Left lung (tissue), 4 donors: ENCODE measurements at regions not wholly inside any gene's neighbourhood (a gene's known extent, or its start where the extent isn't known, plus 50 kb on each side); places are given as distances from the start of the nearest gene placed in this dataset.
"Not testable (repeated sequence)": the region's sequence is repeated elsewhere in the genome, so short reads cannot be mapped to it uniquely, and the experiment has no call there.

ENCODE experiments used
- ATAC-seq: fragments of 200-7000 bp; cut with Tn5 transposase; one replicate; pipeline ENCODE4 v1.9.1; 2020; ENCODE audit warnings: moderate library complexity
- DNase-seq, 4 donors: peaks; one replicate each; pipeline ENCODE4 v3.0.0-alpha.2; 2013 to 2020
- H3K27ac ChIP-seq, 2 donors: fragments of 200-600 bp; sonication (generic) in 1 of 2; one replicate each; pipeline versions ENCODE4 v1.5.0 to v1.8.0; 2020 to 2021
- H3K27me3 ChIP-seq, 2 donors: fragments of 200-600 bp; sonication (generic) in 1 of 2; one replicate each; pipeline versions ENCODE4 v1.5.0 to v1.8.0; 2020 to 2021
- H3K36me3 ChIP-seq, 2 donors: fragments of 200-600 bp; sonication (generic) in 1 of 2; one replicate each; pipeline versions ENCODE4 v1.5.0 to v1.8.0; 2020 to 2021
- H3K4me1 ChIP-seq, 2 donors: fragments of 200-600 bp; one replicate each; pipeline ENCODE4 v1.8.0; 2021
- H3K4me3 ChIP-seq, 2 donors: fragments of 200-600 bp; sonication (generic) in 1 of 2; one replicate each; pipeline versions ENCODE4 v1.5.0 to v1.8.0; 2020 to 2021; ENCODE audit warnings: mild to moderate bottlenecking in 1 of 2
- H3K9me3 ChIP-seq, 2 donors: fragments of 200-600 bp; sonication (generic) in 1 of 2; one replicate each; pipeline versions ENCODE4 v1.5.0 to v1.8.0; 2020 to 2021
- CTCF ChIP-seq, 2 donors: fragments of 200-600 bp; sonication (generic) in 1 of 2; IDR thresholded peaks; one replicate each; pipeline versions ENCODE4 v1.5.0 to v1.8.0; 2021; ENCODE audit warnings: antibody characterized with exemption in 2 of 2
- intact Hi-C, 2 donors: fragments of 100-400 bp; cut with DNase I; formaldehyde crosslinking; loops; one replicate each; pipeline versions ENCODE4 v1.11.2 to v1.14.2; 2022
- donor health status: DM: no; HTN: yes; CAD: no.
- donor health status: DM: no; HTN: no; CAD: no.

- Histone ChIP-seq H3K9me3 (peaks cover 0 to 7% of the 10 kb centered on the region in 2 donors), H3K4me3 (no peak overlapping the region), H3K27ac (no peak overlapping the region), H3K4me1 (no peaks in the 10 kb centered on the region), H3K27me3 (no peaks in the 10 kb centered on the region), H3K36me3 (no peaks in the 10 kb centered on the region)
- ATAC-seq (no peak), DNase-seq (no peak)
- intact Hi-C loops: no loop called here
- no peak for TF ChIP-seq CTCF (IDR thresholded peaks at IDR 0.05)
These were observed 74.0 kb upstream of the CENPE start for GRCh38 chr4:103272174-103272573.

- DNase-seq: no peak
- Histone ChIP-seq H3K36me3 (no peaks in the 10 kb centered on the region), H3K9me3 (peaks cover 0 to 7% of the 10 kb centered on the region in 2 donors), H3K27me3 (no peaks in the 10 kb centered on the region), H3K27ac (no peak overlapping the region), H3K4me1 (no peaks in the 10 kb centered on the region), H3K4me3 (no peak overlapping the region)
- no peak for ATAC-seq
- intact Hi-C loops: no loop called here
- TF ChIP-seq CTCF (IDR thresholded peaks at IDR 0.05): no peak
These were observed 70.6 kb upstream of the CENPE start for GRCh38 chr4:103268746-103269145.

GRCh38 chr4:103264905-103265304, 66.8 kb upstream of the CENPE start:
- DNase-seq (no peak), ATAC-seq (no peak)
- H3K9me3 ChIP-seq: peaks cover 0 to 2% of the 10 kb centered on the region in 2 donors
- intact Hi-C loops: no loop called here
- H3K4me3 ChIP-seq: no peak overlapping the region
- H3K27me3 ChIP-seq: no peaks in the 10 kb centered on the region
- no peaks in the 10 kb centered on the region for H3K4me1 ChIP-seq
- no peaks in the 10 kb centered on the region for H3K36me3 ChIP-seq
- no peak for TF ChIP-seq CTCF (IDR thresholded peaks at IDR 0.05)
- no peak overlapping the region for H3K27ac ChIP-seq

- intact Hi-C loops, H3K36me3 ChIP-seq, H3K9me3 ChIP-seq, H3K4me3 ChIP-seq, DNase-seq, H3K27ac ChIP-seq, ATAC-seq, H3K27me3 ChIP-seq, H3K4me1 ChIP-seq: not testable (repeated sequence)
These were observed 57.9 kb upstream of the CENPE start for GRCh38 chr4:103256068-103256467.
